HG02973 (cell line): ENCODE measurements at regions not wholly inside any gene's neighbourhood (a gene's known extent, or its start where the extent isn't known, plus 50 kb on each side); places are given as distances from the start of the nearest gene placed in this dataset.
"Not testable (repeated sequence)": the region's sequence is repeated elsewhere in the genome, so short reads cannot be mapped to it uniquely, and the experiment has no call there.

ENCODE experiments used
- ATAC-seq: cut with Tn5 transposase; IDR thresholded peaks from one replicate; pipeline ENCODE4 v1.9.1; 2021; ENCODE audit warnings: moderate library complexity; ENCODE audit not compliant: unreplicated experiment

DNA sequence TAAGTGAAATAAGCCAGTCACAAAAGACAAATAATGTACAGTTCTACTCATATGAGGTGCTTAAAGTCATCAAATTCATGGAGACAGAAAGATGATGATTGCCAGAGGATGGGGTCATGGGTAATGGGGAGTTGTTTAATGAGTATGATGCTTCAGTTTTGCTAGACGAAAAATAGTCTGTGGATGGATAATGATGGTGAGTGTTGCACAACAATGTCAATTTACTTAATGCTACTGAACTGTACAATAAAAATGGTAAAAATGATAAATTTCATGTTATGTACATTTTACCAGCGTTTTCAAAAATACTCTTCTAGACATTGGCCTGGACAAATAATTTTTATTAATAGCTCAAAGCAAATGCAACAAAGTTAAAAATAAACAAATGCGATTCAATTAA lies 118.5 kb upstream of the KYNU start:
- ATAC-seq = no peak

DNA sequence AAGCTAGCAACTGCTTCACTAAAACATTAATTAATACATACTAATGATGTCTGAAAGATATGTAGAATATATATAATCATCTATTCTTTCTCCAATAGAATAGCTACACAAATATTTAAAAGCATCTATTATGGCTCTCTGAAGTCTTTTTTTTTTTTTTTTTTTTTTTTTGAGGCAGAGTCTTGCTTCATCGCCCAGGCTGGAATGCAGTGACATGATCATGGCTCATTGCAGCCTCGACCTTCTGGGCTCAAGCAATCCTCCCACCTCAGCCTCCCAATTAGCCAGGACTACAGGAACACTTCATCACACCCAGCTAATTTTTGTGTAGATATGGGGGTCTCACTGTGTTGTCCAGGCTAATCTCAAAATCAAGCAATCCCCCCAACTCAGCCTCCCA lies 120.4 kb upstream of the KYNU start:
- ATAC-seq = no peak

DNA sequence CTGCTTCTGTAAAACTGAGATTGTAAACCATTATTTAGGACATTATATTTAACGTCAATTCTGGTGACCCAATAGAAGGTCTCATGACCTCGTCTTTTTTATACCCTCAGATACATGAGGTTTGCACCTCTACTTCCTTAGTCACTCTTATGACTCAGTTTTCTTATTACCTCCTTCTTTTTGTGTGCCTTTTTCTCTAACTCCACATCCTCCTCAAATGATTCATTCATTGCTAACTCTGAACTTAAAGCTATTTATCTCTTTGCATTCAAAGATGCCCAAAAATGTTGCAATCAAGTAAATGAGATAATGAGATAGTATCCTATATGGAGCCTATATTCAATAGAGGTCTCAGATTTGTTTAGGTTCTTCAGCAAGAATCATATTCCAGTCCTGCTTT lies 121.0 kb upstream of the KYNU start:
- ATAC-seq = no peak

DNA sequence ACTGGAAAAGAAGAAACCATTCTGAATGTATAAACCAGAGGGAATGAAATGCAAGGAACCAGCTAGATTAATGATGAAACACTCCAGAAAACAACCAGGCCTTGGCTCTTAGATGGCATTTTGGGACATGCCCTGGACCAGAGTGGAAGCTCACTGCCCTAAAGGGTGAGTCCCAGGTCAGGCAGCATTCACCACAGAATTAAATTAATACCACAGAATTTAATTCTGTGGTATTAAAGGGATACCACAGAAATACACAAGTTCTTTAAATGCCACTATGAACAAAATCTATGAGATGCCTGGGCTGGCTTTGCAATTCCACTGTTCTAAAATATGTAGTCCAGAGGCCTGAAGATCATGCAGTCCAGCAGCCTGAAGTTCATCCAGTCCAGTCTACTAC lies 122.3 kb upstream of the KYNU start:
- ATAC-seq = no peak

DNA sequence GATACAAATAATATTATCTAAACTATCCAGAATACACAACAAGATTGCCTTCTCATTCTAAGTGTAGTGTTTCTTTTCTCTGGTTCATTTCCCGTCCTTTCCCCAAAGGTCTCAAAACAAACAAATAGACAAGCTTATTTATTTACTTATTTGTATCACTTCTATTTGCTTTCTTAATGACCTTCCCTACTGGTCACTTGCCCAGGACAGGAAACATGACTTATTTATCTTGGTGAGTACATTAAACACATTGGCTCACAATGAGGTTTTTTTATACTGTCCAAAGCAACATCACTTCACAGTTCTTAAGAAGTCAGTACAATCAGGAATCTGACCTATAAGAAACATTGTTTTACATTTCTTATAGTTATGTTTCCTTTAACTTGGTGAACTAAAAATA lies 123.3 kb upstream of the KYNU start:
- no peak for ATAC-seq

DNA sequence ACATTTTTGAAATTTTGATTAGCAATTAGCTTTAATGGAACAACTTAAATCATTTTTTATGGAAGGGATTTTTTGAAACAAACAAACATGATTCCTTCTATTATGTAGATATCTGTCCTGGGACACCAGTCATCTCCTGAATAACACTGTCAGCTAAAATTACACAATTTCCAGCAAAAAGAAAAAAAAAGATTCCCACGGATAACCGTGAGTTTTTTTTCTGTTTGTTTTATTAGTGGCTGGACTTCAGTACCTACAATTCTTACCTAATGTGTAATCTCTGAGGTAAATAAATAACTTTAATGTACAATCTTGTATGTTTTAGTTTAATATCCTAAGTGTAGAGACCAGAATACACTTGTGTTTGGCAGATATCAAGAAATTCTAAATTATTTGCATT lies 126.6 kb upstream of the KYNU start:
- ATAC-seq = no peak

DNA sequence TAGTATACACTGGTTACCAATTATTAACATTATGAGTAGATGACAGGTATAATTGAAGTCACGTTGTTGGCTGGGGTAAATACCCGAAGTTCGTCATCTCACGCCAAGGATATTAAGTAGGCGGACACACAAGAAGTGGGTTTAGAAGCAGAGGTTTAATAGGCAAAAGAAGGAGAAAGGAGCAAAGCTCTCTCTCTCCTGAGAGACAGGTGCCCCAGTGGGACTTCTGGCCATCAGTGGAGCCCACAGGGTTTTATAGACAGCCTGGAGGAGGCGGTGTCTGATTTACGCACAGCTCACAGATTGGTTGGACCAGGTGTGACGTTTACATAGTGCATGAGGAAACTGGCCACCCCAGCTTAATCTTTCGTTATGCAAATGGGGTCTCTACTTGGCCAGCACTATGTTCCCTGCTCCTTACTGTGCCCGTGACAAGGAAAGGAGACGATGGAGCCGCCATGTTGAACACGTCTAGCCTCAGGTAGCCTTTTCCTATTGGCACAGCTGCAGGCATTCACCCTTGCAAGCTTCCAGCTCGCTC lies 128.8 kb upstream of the KYNU start:
- ATAC-seq = no peak

DNA sequence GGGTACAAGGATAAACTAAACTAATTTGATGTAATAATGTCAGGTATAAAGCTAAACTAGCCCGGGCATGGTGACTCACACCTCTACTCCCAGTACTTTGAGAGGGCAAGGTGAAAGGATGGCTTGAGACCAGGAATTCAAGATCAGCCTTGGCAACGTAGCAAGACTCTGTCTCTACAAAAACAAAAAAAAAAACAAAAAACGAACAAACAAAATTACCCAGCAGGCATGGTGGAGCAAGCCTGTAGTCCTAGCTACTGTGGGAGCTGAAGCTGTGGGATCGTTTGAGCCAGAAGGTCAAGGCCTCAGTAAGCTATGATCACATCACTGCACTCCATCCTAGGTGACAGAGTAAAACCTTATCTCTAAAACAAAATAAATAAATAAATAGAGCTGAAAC lies 131.8 kb upstream of the KYNU start:
- ATAC-seq = no peak

DNA sequence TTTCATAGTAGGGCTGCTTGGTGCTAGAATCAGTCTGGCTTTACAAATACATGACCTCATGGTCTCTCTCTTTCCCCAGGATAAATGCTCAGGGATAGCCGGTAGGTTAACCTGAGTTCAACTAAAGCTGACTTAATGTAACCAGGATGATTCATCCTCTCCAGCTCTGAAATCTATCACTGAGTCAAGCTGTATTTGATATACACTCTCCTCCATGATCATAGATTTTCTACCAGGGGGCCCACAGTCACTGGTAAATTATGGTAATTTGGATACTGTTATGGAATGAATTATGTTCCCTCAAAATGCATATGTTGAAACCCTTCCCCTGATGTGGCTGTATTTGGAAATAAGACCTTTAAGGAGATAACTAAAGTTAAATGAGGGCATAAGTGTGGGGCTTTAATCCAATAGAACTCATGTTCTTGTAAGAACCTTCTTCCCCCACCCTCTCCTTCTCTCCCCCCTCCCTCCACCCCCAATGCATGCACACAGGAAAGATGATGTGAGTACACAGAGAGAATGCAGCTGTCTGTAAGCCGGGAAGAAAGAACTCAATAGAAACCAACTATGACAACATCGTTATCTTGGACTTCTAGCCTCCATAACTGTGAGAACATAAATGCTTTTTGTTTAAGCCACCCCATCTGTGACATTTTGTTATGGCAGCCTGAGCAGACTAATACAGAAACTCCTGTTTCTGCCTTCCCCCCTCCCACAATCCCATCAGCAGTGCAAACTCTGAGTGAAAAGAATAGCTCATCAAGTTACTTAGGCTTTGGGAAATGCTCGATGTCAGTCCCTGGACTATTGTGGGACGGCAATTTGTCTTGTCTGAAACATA lies 134.9 kb upstream of the KYNU start:
- ATAC-seq = no peak

DNA sequence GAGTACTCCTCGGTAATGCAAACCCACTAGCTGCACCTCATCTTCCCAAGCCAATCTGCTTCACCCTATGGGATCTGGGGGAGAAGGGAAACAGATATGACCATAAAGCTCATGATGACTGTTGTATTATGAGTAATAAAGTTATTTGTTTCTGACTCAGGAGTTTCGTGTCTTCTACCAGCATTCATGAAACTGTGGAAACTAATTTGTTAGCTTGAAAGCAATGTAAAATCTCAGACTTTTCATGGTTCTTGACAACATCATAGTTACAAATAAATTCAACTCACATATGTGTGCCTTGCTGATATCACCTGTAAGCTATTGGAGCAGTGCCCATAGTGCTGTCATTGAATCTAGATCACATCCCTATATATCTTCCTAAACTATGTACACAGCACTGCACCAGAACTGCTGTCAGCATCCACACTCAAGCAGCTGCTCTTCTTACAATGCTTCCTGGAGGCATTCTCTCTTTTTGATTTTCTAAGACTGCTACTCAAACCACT lies 135.6 kb upstream of the KYNU start:
- peak; percentile 90 for ATAC-seq

DNA sequence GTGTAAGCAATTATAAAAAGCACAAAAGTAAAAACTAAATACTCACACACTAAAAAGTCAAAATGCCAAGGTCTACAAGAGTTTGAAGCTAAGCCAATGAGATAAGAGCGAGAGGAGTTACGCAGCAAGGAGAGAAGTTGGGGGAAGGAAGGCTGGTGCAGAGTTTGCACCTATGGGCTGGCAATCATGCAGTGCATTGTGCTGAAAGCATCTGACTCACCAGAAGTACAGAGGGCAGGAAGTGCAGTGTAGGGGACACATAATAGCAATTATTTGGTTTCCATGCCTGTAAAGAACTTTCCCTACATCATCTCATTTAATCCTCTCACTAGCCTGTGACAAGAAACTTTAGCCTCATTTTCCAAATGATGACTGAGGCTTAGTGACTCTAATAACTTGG lies 142.7 kb upstream of the KYNU start:
- no peak for ATAC-seq

DNA sequence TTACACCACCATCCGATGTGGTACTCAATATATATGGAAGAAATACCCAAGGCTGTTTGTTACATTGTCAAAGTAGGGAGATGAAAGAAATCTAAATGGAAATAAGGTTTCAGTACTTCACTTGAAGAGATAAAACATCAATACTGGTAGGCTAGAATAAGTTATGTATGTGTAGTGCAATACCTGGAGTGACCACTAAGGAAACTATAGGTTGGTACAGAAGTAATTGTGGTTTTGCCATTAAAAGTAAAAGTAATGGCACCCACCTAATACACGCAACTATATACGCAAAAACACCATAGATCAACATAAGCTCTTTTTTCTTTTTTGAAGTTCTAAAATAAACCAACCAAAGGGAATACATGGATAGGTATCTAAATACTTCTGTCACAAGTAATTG lies 143.2 kb upstream of the KYNU start:
- no peak for ATAC-seq

DNA sequence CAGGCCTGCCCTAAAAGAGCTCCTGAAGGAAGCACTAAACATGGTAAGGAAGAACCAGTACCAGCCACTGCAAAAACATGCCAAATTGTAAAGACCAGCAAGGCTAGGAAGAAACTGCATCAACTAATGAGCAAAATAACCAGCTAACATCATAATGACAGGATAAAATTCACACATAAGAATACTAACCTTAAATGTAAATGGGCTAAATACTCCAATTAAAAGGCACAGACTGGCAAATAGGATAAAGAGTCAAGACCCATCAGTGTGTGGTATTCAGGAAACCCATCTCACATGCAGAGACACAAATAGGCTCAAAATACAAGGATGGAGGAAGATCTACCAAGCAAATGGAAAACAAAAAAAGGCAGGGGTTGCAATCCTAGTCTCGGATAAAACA lies 147.7 kb upstream of the KYNU start:
- not testable (repeated sequence) for ATAC-seq

DNA sequence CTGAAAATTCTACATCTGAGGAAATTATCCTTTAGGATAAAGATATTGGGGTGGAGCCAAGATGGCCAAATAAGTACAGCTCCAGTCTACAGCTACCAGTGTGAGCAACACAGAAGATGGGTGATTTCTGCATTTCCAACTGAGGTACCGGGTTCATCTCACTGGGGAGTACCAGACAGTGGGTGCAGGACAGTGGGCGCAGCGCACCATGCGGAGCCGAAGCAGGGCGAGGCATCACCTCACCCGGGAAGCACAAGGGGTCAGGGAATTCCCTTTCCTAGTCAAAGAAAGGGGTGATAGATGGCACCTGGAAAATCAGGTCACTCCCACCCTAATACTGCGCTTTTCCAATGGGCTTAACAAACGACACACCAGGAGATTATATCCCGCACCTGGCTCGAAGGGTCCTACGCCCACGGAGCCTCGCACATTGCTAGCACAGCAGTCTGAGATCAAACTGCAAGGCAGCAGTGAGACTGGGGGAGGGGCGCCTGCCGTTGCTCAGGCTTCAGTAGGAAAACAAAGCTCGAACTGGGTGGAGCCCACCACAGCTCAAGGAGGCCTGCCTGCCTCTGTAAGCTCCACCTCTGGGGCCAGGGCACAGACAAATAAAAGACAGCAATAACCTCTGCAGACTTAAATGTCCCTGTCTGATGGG lies 149.5 kb upstream of the KYNU start:
- ATAC-seq = not testable (repeated sequence)

DNA sequence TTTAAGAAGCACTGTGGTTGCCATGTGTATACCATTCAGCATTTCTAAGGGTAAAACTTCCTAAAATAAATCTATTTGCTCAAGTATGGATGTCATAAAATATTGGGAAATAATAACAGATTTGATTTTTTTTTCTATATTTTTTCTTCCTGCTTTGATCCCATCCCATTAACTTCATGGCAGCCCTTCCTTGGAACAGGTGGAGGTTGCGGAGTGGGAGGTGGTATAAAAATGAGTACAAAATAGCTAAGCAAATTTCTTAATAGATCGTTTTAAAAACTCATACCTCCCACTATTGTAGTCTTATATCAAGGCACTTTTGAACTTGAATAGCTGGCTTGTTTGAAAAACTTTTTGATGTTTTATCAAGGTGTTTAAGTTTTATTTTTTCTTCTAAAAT lies 152.1 kb upstream of the KYNU start:
- no peak for ATAC-seq

DNA sequence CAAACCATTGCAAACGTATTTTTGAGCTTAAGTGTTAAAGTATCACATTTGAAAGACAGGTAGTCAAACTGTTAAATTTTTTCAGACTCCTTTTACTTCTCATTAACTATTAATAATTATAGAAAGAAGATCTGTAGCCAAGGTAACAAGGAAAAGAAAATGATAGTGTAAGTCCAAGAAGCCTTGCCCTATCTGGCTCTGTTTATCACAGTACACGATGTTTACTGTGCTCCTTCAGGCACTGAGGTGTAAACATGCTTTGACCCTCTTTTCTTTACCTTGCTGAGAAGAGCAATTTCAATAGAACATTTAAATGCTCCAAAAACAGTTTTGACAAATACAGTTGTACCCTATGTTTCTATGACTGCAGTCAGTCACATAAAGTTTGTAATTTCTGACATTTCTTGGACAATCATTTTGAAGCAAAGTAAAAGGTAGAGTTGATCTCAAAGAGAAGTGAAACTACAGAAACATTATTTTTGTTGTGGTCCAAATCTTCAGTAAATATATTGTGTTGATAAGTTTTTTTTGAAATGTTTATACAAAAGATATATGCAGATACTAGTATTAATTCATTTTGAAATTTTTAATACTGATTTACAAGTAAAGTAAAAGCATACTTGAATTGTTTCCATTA lies 152.6 kb upstream of the KYNU start:
- ATAC-seq = peak; percentile 61

DNA sequence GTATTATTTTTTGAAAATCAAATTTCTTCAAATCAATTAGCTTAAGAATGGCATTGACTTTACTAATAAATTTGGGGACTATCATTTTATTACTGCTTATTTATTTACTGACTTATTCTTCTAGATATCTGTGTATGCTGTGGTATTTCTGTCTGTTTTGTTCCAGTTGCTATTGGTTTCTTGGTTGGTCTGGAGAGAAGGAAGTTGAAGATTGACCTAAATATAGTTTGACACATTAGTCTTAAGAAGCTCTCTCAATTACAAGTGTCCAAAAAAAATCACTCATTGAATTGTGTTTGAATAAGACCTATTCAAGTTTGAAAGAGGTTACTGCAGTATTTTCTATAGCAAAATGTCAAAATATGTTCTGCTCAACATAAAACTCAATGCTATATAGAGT lies 153.3 kb upstream of the KYNU start:
- no peak for ATAC-seq

DNA sequence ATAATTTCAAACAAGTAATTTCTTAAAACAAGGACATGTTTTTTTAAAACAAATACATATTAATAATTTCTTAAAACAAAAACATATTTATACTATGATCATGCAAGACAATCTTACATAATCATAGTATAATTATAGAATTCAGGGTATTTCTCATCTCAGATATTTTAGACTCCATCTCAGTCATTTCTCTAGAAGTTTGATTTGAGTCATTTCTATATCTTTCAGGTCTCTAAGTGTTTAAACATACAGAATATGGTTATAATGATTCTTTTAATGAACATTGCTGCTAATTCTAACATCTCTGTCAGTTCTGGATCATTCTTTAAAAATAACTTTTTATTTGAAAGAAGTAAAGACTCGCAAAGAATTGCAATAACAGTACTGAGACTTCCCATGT lies 154.2 kb upstream of the KYNU start:
- ATAC-seq = peak; percentile 53

DNA sequence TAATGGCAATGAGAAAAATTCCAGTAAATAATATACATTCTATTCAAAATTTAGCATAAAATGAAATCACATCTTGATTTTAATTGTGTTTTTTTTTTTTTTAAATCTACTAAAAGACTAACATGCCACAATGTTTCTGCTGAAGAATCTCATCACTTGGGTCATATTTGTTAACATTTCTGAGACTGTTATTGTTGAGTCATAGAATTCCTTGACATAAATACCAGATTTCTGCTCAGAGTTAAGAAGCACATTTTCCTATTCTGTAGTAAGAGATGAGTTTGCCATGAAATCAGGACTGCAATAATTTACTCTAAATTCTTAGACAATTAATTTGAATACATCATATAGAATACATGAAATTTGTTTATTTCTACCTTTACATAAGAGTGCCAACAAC lies 154.9 kb upstream of the KYNU start:
- no peak for ATAC-seq

DNA sequence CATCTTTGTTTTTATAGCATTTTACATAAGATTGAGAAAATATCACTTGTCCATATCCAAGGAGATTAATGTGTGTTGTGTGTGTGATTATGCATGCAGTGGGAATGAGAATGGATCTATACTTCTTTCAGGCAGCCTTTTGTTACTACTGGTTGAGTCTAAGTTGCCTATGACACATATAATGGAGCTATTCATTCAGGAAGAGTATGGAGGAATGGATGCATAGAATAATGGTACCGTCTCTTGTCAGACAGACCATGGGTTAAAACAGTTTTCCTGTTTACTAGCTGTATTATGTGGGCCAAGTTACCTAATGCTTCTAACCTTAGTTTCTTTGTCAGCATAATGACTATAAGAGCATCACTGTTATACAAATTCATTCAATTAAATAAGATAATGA lies 155.4 kb upstream of the KYNU start:
- ATAC-seq = no peak

DNA sequence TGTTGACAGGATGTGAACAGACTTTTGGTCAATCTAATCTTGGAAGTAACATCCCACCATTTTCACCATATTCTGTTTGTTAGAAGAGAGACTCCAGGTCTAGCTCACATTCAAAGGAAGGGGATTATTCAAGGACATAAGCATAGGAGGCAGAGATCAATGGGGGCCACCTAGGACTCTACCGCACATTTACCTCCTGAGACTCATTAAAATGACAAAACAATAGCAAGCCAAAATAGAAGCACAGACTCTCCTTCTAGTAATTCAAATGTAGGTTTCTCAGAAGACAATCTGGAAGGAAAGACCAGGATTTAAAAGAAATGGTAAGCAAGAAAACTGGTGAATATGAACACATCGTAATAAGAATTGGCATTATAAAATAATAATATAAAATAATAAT lies 156.4 kb upstream of the KYNU start:
- ATAC-seq = no peak
